Astrocyte of the spinal cord (primary cell): ENCODE measurements at regions not wholly inside any gene's neighbourhood (a gene's known extent, or its start where the extent isn't known, plus 50 kb on each side); places are given as distances from the start of the nearest gene placed in this dataset.
"Not testable (repeated sequence)": the region's sequence is repeated elsewhere in the genome, so short reads cannot be mapped to it uniquely, and the experiment has no call there.

Experiments
- DNase-seq: peaks from one replicate; pipeline ENCODE4 v3.0.0; 2011; ENCODE audit warnings: low read depth, low spot score
- H3K4me3 ChIP-seq: 2 replicates; pipeline ENCODE4 v1.5.1; 2011; ENCODE audit warnings: low read depth, mild to moderate bottlenecking, low read length, moderate library complexity
- CTCF ChIP-seq: IDR thresholded peaks from 2 replicates; pipeline ENCODE4 v1.5.1; 2012; ENCODE audit warnings: low read depth, mild to moderate bottlenecking, low read length, inconsistent platforms
- in situ Hi-C: cut with HindIII; loops from 2 replicates; pipeline ENCODE4 v1.10.0; 2017; ENCODE audit warnings: low sequenced_read_pairs

GRCh38 chr21:8987896-8988295, 1533.5 kb upstream of the TPTE start:
- in situ Hi-C loops, H3K4me3 ChIP-seq, DNase-seq: not testable (repeated sequence)

- TF ChIP-seq CTCF = no peak
- H3K4me3 ChIP-seq = no peak overlapping the region
- in situ Hi-C loops = no loop called here
- DNase-seq = no peak
Measured at GRCh38 chr21:8988696-8989095, 1532.7 kb upstream of the TPTE start.

GRCh38 chr21:8989261-8989711, 1532.1 kb upstream of the TPTE start:
- no peak overlapping the region for H3K4me3 ChIP-seq
- in situ Hi-C loops = no loop called here
- no peak for TF ChIP-seq CTCF
- no peak for DNase-seq

- H3K4me3 ChIP-seq = no peak overlapping the region
- no peak for TF ChIP-seq CTCF
- DNase-seq = no peak
- in situ Hi-C loops = no loop called here
Measured at GRCh38 chr21:8989721-8990325, 1531.6 kb upstream of the TPTE start.

- TF ChIP-seq CTCF = no peak
- in situ Hi-C loops = no loop called here
- no peak for DNase-seq
- H3K4me3 ChIP-seq = no peak overlapping the region
Measured at GRCh38 chr21:8990326-8991087, 1530.9 kb upstream of the TPTE start.

GRCh38 chr21:8991088-8991907, 1530.1 kb upstream of the TPTE start:
- in situ Hi-C loops = no loop called here
- no peak for DNase-seq
- H3K4me3 ChIP-seq = no peak overlapping the region
- TF ChIP-seq CTCF = no peak
